NCI-H1048 (cell line): ENCODE measurements at regions not wholly inside any gene's neighbourhood (a gene's known extent, or its start where the extent isn't known, plus 50 kb on each side); places are given as distances from the start of the nearest gene placed in this dataset.
"Not testable (repeated sequence)": the region's sequence is repeated elsewhere in the genome, so short reads cannot be mapped to it uniquely, and the experiment has no call there.

Source experiments
- DNase-seq: peaks from one replicate; lab custom pipeline; 2025; lab: John Stamatoyannopoulos, UW

DNA sequence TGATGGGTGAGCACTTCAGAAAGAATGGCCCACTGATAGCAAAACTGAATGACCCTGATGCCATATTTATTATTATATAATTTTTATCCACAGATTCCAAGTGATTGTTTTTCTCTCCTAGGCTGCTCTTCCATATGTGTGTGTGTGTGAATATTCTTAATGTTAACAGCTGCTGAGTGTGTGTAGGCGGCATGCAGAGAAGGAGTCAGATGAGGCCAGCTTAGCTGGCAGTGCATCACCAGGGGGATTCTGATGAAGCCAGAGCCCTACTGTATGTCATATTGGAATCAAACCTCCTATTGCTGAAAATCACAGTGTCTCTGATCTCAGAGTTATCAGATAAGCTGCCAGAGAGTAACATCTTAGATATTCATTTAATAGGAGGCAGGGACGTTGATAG is 177.1 kb downstream of the DMAC1 start:
- DNase-seq: no peak

DNA sequence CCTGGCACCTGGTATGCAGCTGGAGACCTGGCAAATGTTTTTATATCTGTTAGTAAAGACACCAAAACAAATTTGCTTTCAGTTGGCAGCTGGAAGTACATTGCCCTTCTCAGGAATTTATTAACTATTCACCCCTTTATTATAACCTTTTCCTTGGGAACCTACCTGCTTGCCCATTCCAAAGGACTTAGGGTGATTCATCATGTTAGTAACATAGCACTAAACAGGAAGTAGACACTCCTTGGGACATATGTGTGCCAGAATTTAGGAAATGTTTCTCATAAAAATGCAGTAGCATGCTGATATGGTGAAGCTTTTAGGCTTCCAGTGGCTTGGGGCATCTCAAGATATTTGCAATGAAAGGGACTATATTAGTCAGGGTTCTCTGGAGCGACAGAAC is 184.2 kb downstream of the DMAC1 start:
- no peak for DNase-seq

DNA sequence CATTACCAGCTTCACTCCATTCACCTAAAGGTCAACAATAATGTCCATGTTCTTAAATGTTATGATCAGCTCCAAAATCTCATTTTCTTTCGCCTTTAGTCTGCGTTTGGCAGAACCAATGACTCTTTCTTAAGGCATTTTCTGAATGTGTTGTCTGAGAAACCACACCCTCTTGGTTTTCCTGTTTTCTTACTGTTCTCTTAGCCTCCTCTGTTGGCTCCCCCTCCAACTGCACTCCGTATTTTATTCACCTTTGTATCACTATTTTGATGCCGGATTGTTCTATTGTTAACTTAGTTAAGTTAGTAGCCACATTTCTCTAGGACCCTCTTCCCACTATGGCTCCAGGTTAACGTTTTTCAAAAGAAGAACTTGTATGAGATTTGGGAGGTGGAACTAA is 185.6 kb downstream of the DMAC1 start:
- no peak for DNase-seq

DNA sequence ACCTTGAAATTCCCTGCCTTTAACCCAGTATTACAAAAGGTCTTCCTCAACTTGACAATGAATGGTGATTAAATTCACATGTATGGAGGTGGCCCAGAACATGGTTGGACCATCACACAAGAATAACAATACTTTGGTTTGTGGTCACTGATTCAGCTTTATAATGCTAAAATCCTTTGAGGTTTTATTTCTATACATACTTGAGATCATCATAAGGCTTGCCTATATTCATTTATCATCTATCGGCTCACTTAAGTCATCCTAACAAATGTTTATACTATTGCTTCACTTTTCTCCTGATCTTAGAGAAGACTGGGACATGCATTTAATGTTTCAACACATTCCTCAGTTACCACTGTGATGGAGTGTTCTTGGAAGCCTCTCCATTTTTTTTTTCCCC is 191.3 kb downstream of the DMAC1 start:
- no peak for DNase-seq

DNA sequence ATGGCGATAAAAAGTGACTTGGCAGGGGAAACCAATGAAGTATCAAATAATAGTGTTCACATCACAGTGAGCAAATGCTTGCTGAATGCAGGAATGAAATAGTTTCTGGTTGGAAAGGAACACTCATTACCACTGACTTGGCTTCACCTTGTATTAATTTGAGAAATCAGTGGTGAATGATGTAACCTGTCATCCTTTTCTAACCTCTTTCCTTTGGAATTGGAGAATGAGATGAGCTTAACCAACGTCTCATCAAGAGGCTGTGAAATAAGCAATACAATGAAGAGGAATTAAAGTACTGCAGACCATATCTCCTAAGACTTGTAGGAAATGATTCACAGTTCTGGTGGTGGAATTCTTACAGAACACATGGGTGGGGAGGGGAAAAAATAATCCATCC is 192.2 kb downstream of the DMAC1 start:
- DNase-seq: no peak

DNA sequence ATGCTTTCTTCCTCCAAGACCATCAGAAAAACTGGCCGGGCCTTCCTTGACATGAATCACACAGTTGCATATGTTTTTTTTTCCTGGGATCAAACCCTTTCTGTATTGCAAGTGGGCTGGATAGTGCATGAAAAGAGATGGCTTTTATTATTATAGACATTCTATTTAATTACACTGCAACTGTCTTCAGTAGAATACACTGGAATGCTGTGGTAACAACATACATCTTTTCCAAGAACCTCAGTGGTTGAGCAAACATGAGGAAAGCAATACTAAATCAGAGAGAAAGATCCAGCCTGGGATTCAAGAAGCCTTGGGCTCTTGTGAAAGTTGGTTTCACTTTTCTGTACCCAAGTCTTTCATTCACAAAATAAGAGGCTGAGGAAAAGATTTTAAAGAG is 193.0 kb downstream of the DMAC1 start:
- DNase-seq: no peak

DNA sequence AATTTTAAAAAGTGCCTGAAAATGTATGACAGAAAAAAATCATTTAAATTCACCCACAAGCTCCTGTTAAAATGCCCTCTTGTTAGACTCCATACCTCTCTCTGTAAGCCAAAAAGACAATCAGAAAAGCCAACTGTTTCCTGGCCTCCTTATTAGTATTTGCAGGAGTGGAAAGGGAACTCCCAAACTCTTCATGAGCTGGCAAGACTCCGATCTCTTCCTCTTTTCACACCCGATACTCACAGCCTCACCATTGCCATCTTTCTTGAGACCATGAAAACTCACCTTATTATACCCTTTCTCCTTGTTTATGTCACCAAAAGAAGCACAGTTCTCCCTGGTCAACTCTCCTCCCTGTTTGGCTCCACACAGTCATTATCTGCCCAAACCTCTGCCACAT is 197.8 kb downstream of the DMAC1 start:
- no peak for DNase-seq

DNA sequence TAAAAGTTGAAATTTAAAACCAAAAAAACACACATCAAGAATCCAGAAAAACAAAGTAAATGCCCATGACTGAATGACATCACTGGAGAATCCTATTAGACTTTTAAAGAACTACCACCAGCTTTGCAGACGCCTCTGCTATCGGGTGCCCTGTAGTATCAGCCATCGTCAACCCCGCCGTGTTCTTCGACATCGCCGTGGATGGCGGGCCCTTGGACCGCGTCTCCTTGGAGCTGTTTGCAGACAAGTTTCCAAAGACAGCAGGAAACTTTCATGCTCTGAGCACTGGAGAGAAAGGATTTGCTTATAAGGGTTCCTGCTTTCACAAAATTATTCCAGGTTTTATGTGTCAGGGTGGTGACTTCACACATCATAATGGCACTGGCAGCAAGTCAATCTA is 201.9 kb downstream of the DMAC1 start:
- no peak for DNase-seq

DNA sequence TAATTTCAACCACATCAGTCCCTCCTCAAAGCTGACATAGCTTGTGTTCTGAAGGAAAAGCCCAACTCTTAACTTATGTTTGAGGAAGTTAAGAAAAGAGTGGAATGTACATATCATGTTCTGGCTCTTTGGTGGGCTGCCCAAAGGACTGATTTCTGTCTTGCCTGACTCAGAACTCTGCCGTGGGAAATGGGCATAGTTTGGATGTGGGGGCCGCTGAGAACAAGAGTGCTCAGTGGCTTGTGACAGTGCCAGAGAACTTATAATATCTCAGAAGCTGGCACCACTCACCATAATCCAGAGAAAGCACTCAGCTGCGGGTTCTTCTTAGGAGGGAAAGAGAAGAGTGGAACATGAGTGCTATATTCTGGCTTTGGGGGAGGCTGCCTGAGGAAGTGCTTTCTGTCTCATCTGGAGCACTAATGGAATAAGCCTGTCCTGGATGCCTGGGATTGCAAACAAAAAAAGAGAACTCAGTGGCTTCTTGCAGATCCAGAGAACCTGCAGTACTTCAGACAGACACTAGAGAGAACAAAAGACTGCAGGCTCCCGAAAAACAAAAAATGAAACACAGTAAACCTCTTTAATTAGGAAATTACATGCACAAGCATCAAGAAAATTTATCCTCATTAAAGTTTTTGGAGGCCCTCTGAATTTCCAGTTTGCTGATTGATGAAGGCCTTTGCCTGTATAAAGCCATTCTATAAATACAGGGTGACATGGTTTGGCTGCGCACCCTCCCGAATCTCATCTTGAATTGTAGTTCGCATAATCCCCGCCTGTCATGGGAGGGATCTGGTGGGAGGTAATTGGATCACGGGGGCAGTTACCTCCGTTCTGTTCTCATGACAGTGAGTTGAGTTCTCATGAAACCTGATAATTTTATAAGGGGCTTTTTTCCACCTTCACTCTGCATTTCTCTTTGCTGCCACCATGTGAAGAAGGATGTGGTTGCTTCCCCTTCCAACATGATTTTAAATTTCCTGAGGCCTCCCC is 207.0 kb downstream of the DMAC1 start:
- no peak for DNase-seq

DNA sequence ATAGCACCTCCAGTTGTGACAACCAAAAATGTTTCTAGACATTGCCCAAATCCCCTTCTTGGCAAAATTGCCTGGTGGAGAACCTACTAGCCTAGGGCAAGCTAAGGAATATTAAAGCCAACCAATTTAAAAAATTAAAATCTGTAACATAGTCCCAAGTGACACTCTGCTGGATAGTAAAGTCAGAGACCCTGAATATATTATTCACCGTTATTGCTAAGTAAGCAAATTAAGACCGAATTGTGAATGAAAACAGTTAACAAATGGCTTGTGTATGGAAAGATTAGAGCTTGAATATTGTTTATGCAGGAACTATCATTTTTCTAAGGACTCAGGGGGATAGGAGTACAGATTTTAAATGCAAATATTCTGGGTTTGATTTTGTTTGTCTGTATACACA is 208.1 kb downstream of the DMAC1 start:
- DNase-seq: no peak

DNA sequence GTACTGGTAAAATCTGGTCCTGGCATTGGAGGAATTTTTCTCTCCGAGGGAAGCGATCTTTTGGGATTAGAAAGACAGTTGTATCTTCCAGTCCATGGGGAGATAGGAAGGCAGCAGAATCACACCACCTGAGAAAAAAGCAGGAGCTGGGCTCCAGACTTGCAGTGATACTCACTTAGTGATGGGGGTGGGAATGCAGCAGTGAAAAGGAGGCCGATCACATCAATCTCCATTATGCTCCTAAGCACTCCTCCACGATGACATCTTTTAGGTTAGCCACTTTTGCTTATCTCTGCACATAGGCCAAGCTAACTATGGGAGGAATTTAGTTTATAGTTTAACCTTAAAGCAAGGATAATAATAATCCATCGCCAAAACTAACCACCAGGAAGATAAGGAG is 219.0 kb downstream of the DMAC1 start:
- DNase-seq: no peak

DNA sequence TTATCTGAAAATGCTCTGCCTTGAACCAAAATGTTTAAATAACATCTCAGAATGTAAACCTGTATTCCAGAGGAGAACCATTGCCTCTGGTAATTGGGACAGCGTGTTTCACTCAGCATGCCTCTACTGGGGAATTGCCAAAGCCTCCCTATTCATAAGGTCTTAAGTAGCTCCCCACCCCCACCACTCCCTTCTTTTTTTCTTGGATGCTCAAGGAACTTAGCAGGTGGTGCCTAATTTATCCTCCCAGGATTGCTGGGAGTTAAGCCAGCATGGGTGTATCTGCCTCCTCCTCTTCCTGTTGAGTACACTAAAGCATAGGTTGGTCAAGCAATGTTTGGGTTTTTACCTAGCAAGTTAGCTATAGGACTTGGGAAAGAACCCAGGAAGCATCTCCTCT is 220.2 kb downstream of the DMAC1 start:
- no peak for DNase-seq

DNA sequence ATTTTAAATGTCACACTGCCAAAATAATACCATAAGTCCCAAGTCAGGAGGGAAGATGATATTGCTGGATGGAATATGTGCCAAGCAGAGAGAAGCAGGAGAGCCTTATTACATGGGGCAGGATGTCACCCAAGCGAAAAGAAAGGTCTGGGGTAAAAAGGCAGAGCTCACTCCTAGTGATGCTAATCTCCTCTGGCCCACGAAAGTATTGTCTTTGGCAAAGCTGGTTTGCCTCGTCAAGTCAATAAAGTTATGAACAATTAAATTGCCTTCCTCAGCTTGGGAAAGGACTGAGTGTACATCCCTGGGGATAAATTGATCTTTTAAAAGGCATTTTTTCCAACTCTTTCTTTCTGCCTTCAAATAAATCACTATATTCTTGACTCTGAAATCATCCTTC is 220.6 kb downstream of the DMAC1 start:
- no peak for DNase-seq

DNA sequence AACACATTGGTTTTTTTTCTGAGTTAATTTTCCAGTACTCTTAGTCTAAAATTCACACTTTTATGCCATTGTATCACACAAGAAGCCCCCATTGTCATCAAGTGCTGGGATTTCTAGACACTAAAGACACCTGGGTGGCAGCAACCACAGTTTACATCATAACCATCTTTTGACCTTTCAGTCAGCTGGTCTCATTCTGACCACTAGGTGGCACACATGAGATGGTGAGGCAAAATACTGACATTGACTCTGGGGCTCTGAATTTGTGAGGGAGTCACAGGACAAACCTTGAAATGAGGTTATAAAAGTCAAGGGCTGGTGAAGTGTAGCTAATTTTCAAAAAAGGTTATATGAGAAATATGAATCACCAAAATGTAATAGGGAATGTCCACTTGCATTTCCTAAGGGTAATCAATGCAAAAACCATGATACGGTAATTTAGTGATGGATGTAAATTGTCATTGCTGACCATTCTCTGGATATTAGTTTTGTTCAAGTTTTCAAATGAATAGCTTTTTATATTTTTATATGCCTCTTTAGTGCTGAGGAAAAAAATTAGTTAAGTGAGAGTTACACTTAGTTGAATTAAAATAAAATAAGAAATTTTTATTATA is 229.4 kb downstream of the DMAC1 start:
- DNase-seq: peak; percentile 8

DNA sequence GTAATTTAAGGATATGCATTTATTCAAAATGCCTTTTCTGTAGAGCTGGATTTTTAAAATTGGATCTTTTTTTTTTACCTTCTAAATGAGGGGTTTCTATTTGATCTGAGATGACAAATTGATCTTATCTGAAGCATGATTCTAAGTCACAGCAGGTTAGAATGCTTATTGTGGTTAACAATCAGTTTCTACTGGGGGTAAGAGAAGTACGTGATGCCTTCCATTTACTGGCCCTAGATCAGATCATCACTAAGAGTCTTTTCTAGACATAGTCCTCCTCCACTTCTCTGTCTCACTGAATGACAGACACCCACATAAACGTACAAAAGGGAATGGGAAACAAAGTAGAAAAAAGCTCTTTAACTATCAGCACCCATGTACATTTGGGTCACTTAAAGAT is 231.9 kb downstream of the DMAC1 start:
- no peak for DNase-seq

DNA sequence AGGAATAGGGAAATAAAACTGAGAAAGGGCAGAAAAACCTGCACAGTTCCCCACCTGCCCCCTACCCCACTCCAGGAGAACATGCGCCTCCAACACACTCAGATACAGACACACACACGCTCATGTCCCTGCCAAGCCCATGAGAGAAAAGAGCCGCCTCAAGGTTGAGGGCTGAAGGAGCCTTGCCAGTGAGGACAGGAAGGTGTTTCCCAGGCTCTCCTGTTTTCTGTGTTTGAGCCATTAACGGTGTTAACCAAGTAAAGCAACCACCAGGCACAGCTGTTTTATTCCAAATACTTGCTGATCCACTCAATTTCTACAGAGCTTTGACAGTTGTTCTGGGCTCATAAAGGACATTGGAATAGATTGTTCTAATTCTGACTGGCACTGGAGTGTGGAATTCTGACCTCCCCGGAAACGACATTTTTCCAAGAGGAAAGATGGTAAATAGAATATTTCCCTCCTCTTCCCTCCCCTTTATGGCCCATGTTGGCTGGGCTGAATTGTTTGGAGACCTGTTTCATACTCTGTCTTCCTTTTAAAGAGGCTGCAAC is 238.0 kb downstream of the DMAC1 start:
- no peak for DNase-seq

DNA sequence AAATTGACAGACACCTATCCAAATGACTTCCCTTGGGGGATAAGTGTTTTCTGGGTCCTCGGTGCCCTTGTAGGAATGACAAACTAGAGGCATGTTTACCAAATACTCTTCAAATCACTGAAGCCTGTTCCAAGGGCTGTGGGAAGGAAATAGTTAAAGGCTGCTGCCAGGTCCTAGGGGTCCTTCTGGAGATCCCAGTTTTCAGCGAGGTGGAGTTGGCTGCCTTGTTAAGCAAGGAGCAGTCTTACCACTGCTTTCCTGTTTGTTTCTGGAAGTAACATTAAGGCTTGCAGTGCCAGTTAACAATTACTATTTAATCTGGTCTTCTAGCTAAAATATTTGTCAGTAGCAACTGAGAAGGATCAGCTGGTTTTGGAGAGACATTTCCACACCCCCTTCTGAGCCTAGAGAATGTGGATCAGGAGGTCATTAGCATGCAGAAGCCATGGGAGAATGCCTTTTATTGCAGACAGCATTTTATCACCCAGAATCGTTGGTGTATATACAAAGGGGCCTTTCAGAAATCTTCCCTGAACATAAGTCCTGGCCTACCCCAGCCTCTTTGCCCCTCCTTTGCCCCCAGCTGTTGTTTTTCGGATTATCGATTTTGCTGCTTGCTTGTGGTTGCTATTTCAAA is 238.8 kb downstream of the DMAC1 start:
- DNase-seq: no peak

DNA sequence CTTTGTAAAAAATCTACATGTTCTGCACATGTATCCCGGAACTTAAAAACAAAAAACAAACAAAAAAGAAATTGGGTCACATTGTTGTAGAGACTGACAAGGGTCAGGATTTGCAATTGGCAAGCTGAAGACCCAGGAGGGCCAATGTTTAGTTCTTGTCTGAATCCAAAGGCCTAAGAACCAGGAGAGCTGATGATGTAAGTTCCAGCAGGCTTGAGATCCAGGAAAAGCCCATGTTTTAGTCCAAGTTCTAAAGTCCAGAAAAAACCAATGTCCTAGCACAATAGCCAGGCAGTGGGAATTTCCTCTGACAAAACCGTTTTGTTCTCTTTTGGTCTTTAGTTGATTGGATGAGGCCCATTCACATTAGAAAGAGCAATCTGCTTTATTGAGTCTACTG is 244.9 kb downstream of the DMAC1 start:
- DNase-seq: no peak

DNA sequence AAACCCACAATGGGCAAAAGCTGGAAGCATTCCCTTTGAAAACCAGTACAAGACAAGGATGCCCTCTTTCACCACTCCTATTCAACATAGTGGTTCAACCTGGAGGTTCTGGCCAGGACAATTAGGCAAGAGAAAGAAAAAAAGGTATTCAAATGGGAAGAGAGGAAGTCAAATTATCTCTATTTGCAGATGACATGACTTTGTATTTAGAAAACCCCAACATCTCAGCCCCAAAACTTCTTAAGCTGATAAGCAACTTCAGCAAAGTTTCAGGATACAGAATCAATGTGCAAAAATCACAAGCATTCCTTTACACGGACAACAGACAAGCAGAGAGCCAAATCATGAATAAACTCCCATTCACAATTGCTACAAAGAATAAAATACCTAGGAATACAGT is 246.9 kb downstream of the DMAC1 start:
- not testable (repeated sequence) for DNase-seq

DNA sequence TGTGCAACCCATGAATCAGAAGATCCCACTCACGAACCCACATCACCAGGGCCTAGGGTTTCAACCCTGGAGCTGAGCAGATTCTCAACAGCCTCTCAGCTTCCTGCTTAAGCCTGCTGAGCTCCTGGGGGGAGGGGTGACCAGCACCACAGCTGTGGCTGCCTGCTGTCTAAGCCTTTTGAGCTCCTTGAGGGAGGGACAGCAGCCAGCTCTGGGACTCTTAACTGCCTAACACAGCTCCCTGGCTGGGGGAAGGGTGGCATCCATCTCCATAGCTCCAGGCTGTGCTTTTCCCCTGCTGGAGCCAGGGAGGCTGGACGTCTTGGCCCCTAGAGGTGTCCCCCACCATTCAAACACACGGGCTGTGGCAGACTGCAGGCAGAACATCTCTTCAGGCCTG is 250.3 kb downstream of the DMAC1 start:
- DNase-seq: no peak

DNA sequence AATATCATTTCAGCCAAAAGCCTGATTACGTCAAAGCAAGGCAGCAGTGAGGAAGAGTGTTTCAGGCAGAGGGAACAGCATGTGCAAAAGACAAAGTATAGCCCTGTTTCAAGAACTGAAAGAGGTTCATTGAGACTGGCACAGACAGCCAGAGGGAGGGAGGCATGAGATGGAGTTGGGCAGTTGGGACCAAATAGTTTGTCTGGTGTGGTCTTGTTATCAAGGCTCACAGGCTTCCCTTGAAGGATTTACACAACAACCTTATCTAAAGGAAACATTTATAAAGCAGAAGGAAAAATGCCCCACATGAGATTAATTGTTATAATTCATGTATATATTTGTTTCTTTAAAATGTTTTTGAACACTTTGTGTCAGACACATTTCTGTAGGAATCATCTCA is 253.3 kb downstream of the DMAC1 start:
- no peak for DNase-seq

DNA sequence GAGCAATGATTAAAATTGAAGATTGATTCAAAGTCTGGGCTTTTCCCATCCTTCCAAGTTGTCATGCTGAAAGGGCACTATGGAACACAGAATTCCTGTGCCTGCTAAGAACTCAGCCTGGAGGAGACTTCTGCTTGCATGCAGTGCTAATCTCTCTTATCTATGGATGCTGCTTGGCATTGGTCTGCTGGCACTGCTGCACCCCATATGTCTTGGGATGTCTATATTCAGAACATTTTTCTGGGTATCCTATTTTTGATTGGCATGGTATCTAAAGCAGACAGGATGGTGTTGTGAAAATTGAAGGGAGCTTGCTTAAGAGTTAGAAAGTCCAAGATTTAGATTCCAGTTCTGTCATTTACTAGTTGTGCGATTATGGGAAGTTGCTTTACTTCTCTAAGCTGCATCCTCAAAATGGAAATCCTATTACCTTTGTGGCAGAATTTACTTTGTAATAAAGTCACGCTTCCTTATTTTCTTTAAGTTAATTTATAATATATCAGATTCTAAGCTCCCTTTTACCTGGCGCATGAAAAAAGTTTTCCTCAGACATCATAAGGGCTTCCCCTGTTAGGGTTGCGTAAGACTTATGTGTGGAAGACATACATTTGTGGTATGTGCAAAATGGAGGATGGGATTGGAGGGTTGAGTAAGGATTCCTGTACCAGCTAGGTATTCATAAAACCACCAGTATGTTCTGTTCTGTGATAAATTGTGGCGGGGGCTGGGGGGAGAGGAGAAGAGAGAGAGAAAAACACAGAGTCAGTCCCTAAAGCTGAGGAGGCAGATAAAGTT is 254.0 kb downstream of the DMAC1 start:
- DNase-seq: no peak
